Colonic mucosa (tissue), 4 donors: ENCODE measurements at regions not wholly inside any gene's neighbourhood (a gene's known extent, or its start where the extent isn't known, plus 50 kb on each side); places are given as distances from the start of the nearest gene placed in this dataset.
"Not testable (repeated sequence)": the region's sequence is repeated elsewhere in the genome, so short reads cannot be mapped to it uniquely, and the experiment has no call there.

Experiments
- DNase-seq: peaks from one replicate; pipeline ENCODE4 v3.0.0-alpha.2; 2020
- H3K27ac ChIP-seq: fragments of 200-600 bp; one replicate; pipeline ENCODE4 v1.8.0; 2021
- H3K27me3 ChIP-seq: fragments of 200-600 bp; one replicate; pipeline ENCODE4 v1.8.0; 2021
- H3K36me3 ChIP-seq: fragments of 200-600 bp; one replicate; pipeline ENCODE4 v1.8.0; 2021
- H3K4me1 ChIP-seq: fragments of 200-600 bp; one replicate; pipeline ENCODE4 v1.8.0; 2021; ENCODE audit warnings: mild to moderate bottlenecking
- H3K4me3 ChIP-seq: fragments of 200-600 bp; one replicate; pipeline ENCODE4 v1.8.0; 2021
- H3K9ac ChIP-seq, 2 donors: one replicate each; pipeline ENCODE4 v1.7.0; 2013; ENCODE audit warnings: control low read depth in 2 of 2, low read depth in 2 of 2, low read length in 2 of 2
- H3K9me3 ChIP-seq: fragments of 200-600 bp; one replicate; pipeline ENCODE4 v1.8.0; 2021
- CTCF ChIP-seq: fragments of 200-600 bp; IDR thresholded peaks from one replicate; pipeline ENCODE4 v1.8.0; 2022; ENCODE audit warnings: antibody characterized with exemption, mild to moderate bottlenecking
- intact Hi-C: fragments of 100-400 bp; cut with DNase I; formaldehyde crosslinking; loops from one replicate; pipeline ENCODE4 v1.14.1; 2022
- donor health status: healthy.
- donor health status: DM: no; HTN: no; CAD: no.
- donor health status: DM: no; HTN: no; CAD: no.

- Histone ChIP-seq H3K4me3 (no peak overlapping the region), H3K9me3 (no peaks in the 10 kb centered on the region), H3K36me3 (no peaks in the 10 kb centered on the region), H3K27me3 (no peaks in the 10 kb centered on the region), H3K4me1 (no peaks in the 10 kb centered on the region), H3K9ac (no peak overlapping the region), H3K27ac (no peak overlapping the region)
- no peak for DNase-seq
- TF ChIP-seq CTCF: no peak
- intact Hi-C loops: no loop called here
Observed at GRCh38 chr11:116344601-116345000, 428.2 kb downstream of the BUD13 start.

- Histone ChIP-seq H3K27ac (no peak overlapping the region), H3K36me3 (no peaks in the 10 kb centered on the region), H3K4me3 (no peak overlapping the region), H3K9me3 (no peaks in the 10 kb centered on the region), H3K9ac (no peak overlapping the region), H3K4me1 (no peaks in the 10 kb centered on the region), H3K27me3 (no peaks in the 10 kb centered on the region)
- DNase-seq: no peak
- TF ChIP-seq CTCF: no peak
- intact Hi-C loops: no loop called here
Observed at GRCh38 chr11:116343270-116343669, 429.5 kb downstream of the BUD13 start.

- Histone ChIP-seq H3K9me3 (no peaks in the 10 kb centered on the region), H3K4me1 (no peaks in the 10 kb centered on the region), H3K36me3 (no peaks in the 10 kb centered on the region), H3K4me3 (no peak overlapping the region), H3K9ac (no peak overlapping the region), H3K27ac (no peak overlapping the region), H3K27me3 (no peaks in the 10 kb centered on the region)
- no peak for DNase-seq
- TF ChIP-seq CTCF: no peak
- intact Hi-C loops: no loop called here
Observed at GRCh38 chr11:116342148-116342547, 430.6 kb downstream of the BUD13 start.

- Histone ChIP-seq H3K4me3 (no peak overlapping the region), H3K4me1 (no peaks in the 10 kb centered on the region), H3K9ac (no peak overlapping the region), H3K9me3 (no peaks in the 10 kb centered on the region), H3K36me3 (no peaks in the 10 kb centered on the region), H3K27ac (no peak overlapping the region), H3K27me3 (no peaks in the 10 kb centered on the region)
- TF ChIP-seq CTCF: no peak
- intact Hi-C loops: no loop called here
- peak; percentile 32 for DNase-seq
Observed at GRCh38 chr11:116339306-116340098, 433.3 kb downstream of the BUD13 start.

GRCh38 chr11:116338500-116338899 is 434.3 kb downstream of the BUD13 start:
- H3K27ac ChIP-seq, H3K4me3 ChIP-seq, H3K9ac ChIP-seq, H3K9me3 ChIP-seq, H3K27me3 ChIP-seq, intact Hi-C loops, DNase-seq, H3K36me3 ChIP-seq, H3K4me1 ChIP-seq: not testable (repeated sequence)

GRCh38 chr11:116336540-116336939 is 436.2 kb downstream of the BUD13 start:
- intact Hi-C loops: no loop called here

More at GRCh38 chr11:116336540-116336939, 436.2 kb downstream of the BUD13 start:
- Histone ChIP-seq H3K4me3 (no peak overlapping the region), H3K27ac (no peak overlapping the region), H3K4me1 (no peaks in the 10 kb centered on the region), H3K36me3 (no peaks in the 10 kb centered on the region), H3K9me3 (no peaks in the 10 kb centered on the region), H3K27me3 (no peaks in the 10 kb centered on the region), H3K9ac (no peak overlapping the region)
- no peak for TF ChIP-seq CTCF
- DNase-seq: no peak
